WI38 (cell line): ENCODE measurements at regions not wholly inside any gene's neighbourhood (a gene's known extent, or its start where the extent isn't known, plus 50 kb on each side); places are given as distances from the start of the nearest gene placed in this dataset.
"Not testable (repeated sequence)": the region's sequence is repeated elsewhere in the genome, so short reads cannot be mapped to it uniquely, and the experiment has no call there.

Experiments
- H3K4me3 ChIP-seq: 2 replicates; pipeline ENCODE4 v1.5.1; 2011; ENCODE audit warnings: low read depth, mild to moderate bottlenecking, control low read depth, low read length
- TF ChIP-seq, protein P1 (sequence below): IDR thresholded peaks from 2 replicates; pipeline ENCODE4 v1.5.1; 2012; ENCODE audit warnings: low read depth, mild to moderate bottlenecking, control low read depth, low read length

DNA sequence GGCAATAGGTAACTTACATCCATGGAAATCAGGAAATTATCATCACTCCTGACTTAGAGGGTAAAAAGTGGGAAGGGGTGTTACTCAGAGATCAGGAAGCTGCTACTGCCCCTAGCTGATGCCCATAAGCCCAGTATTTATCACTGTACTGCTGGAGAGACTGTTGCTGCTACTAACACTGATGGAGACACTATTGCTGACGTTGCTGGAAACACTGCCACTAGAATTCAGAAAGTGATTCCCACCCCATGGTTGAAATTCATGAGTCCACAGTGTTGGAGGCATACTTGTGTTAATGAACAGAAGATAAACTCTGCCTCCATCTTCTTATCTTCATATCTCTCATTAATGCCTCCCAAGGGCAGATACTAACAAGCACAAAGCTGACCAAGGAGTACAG lies 97.6 kb downstream of the MTX3 start:
- H3K4me3 ChIP-seq: no peak overlapping the region
- TF ChIP-seq, protein P1, sequence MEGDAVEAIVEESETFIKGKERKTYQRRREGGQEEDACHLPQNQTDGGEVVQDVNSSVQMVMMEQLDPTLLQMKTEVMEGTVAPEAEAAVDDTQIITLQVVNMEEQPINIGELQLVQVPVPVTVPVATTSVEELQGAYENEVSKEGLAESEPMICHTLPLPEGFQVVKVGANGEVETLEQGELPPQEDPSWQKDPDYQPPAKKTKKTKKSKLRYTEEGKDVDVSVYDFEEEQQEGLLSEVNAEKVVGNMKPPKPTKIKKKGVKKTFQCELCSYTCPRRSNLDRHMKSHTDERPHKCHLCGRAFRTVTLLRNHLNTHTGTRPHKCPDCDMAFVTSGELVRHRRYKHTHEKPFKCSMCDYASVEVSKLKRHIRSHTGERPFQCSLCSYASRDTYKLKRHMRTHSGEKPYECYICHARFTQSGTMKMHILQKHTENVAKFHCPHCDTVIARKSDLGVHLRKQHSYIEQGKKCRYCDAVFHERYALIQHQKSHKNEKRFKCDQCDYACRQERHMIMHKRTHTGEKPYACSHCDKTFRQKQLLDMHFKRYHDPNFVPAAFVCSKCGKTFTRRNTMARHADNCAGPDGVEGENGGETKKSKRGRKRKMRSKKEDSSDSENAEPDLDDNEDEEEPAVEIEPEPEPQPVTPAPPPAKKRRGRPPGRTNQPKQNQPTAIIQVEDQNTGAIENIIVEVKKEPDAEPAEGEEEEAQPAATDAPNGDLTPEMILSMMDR: no peak

DNA sequence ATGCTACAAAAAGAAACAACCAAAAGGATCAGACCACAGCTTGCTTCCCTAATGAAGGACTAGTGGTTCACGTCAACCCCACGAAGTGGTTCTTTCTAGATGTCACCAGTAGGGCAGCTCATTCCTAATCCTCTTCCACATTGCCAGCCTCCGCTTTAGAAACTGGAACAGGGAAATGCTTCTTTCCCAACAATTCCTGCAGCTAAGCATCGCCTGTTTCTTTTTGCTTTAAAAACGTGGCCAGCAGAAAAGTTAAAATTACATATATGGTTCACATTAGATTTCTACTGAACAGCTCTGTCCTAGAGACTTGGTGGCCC lies 100.2 kb downstream of the MTX3 start:
- H3K4me3 ChIP-seq: no peak overlapping the region
- TF ChIP-seq, protein P1: no peak

DNA sequence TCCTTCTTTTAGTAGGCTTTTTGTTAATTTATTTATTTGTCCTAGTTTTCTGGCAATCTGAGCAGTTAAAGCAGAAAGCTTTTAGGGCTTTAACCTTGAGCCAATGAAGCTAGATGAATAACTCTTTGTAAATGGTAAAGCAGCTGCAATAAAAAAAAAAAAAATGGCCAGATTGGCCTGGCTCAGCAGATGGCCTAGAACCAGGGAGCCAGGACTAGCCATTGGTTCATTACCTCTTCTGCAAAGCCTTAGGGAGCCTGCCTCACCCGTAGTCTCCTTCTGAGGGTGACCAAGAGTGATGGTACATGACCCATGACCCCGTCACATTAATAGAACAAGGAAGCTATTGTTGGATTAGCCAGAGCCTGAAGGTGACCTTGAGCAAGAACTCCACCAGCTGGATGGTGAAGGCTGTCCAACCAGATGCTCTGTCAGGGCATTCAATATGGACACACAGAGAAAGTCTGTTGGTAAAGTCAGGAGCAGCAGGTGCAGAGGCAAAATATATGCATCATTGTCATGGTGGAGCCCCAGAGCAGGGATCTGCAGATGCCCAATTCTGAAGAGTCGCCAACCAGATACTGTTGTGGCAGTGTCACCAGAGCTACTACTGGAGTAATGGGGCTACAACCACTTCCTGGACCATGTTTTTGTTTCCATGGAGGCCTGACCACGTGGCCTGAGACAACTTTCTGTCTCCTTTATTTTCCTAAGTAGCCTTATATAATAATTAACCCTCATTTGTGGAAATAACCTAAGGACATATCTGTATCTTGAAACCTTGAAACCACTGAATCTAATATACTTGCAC lies 100.7 kb downstream of the MTX3 start:
- H3K4me3 ChIP-seq: no peak overlapping the region
- TF ChIP-seq, protein P1: no peak

DNA sequence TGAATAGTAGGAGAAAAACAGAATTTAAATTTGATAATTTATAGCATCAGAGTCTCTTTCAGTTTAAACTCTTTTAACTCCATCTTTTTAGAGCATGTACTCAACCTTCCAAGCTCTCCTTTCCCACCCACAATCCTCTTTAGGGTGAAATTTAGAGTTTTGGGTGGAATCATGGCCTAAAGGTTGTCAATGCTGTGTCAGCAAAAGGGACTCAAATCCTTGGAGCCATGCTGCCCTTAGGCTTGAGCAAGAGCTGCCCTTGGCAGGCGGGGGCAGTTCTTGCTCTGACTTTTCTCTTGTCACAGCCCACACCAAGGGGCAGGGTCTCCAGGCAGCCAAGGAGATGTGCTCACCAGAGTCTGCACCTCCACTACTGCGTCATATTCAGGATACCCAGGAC lies 102.4 kb downstream of the MTX3 start:
- TF ChIP-seq, protein P1: no peak
- H3K4me3 ChIP-seq: no peak overlapping the region

DNA sequence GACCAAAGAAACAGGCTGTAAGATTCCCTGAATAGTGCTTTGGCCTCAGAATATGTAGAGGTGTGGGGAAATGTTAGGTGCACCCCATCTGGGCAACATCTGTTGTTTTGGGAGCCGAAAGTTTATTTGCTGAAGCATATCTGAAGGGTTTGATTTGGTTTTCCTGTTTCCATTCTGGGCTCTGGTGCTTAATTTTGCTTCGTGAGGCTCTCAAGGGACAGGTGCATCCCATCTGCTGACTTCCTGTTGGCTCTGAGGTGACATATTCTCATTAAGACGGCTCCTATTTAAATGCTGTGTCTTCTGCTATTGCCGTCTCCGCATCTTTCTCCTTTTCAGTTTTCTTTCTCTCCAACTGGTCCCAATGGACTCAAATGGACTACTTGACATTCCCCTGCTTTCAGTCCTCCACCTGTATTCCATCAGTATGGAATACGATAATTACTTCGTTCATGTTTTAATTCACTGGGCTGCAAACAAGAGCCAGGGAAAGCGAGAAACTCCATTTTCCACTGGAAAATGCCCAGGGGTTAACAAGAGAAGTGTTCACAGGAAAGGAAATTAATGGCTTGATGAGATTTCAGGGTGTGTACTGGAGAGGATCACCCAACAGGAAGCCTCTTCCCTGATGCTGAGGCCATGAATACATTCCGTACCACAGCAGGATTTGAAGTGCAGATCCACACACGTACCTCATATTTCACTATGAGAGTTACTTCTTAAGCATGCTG lies 104.0 kb downstream of the MTX3 start:
- no peak overlapping the region for H3K4me3 ChIP-seq
- TF ChIP-seq, protein P1: no peak

DNA sequence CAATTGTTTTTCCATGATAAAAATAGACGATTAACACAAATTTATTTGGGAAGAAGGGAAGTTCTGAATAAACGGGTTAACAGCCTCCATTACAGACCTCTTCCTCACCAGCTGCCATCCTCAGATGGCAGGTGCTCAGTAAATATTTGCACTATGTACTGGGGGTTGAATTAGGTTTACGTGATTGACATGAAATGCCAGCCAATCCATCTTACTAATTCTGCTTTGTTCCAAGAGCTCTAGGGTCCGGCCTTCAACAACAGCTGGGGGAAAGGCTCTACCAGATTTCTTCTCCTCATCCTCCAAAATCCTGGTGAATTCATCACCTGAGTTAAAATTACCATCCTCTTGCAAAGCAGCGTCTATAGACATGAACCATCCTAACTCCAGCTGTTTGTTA lies 104.6 kb downstream of the MTX3 start:
- no peak overlapping the region for H3K4me3 ChIP-seq
- TF ChIP-seq, protein P1: no peak

DNA sequence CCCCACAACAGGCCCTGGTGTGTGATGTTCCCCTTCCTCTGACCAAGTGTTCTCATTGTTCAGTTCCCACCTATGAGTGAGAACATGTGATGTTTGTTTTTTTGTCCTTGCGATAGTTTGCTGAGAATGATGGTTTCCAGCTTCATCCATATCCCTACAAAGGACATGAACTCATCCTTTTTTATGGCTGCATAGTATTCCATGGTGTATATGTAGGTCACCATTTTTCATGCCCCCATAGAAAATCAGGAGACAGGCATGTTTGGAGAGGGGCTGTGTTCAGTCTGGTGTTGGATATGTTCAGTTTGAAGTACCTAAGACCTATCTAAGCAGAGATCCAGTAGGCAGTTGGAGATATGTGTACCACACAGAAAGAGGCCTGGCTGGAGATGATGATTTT lies 111.2 kb downstream of the MTX3 start:
- H3K4me3 ChIP-seq: not testable (repeated sequence)
